ENCODE measurements at regions not wholly inside any gene's neighbourhood (a gene's known extent, or its start where the extent isn't known, plus 50 kb on each side); places are given as distances from the start of the nearest gene placed in this dataset.

DNA sequence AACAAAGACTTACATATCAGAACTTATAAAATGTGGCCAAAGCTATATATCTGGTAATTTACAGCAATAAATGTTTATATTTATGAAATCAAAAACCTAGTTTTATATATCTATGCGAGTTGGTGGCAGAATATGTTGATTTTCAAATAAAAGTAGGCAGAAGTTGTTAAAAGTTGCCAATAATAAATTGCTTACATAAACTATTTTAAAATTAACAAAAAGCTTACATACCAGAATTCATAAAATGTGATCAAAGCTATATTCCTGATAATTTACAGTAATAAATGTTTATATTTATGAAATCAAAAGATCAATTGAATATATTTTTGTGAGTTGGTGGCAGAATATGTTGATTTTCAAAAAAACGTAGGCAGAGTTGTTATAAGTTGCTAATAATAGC, 451.8 kb upstream of the KHDRBS2 start:
- FAIRE-seq, result no peak
- peaks cover 3% of the 10 kb centered on the region for H3K9me3 ChIP-seq (replicated peaks; ENCODE audit: control insufficient read depth, insufficient read depth, low read length)
- intact Hi-C loops (cut with micrococcal nuclease), result no loop called here
- TF ChIP-seq GATA2 (IDR thresholded peaks at IDR 0.05; ENCODE audit: insufficient read depth, insufficient read length, low read depth, low read length) (no peak), JUN (IDR thresholded peaks at IDR 0.05; ENCODE audit: borderline replicate concordance, insufficient read depth, insufficient read length, low read depth) (no peak), POLR2A (IDR thresholded peaks at IDR 0.05; ENCODE audit: low read depth, low read length) (no peak), MYC (IDR thresholded peaks at IDR 0.05; ENCODE audit: low read depth, low read length) (no peak), EZH2 (IDR thresholded peaks at IDR 0.05; ENCODE audit: borderline replicate concordance, low read depth, low read length, severe bottlenecking) (no peak), CTCF (IDR thresholded peaks at IDR 0.05; ENCODE audit: extremely low read depth in 1 of 2, insufficient read depth in 1 of 2, low read depth in 1 of 2, low read length in 2 of 2) (no peak), FOS (IDR thresholded peaks at IDR 0.05; ENCODE audit: borderline replicate concordance, insufficient read depth, low read length) (no peak)
- H3K9ac ChIP-seq (replicated peaks; ENCODE audit: extremely low read depth, insufficient read depth, low read length), result no peak overlapping the region
- ChIA-PET CTCF (no interaction called here), POLR2A (no interaction called here)
- H3K27me3 ChIP-seq (ENCODE audit: control insufficient read depth in 2 of 2, insufficient read depth in 2 of 2, low read length in 2 of 2), result no peaks in the 10 kb centered on the region
- no peaks in the 10 kb centered on the region for H3K9me1 ChIP-seq (replicated peaks; ENCODE audit: control insufficient read depth, extremely low read depth, insufficient read depth, low read length)
- H3K4me1 ChIP-seq (ENCODE audit: control insufficient read depth, extremely low read depth, insufficient read depth, low read length), result no peaks in the 10 kb centered on the region
- no peaks in the 10 kb centered on the region for H3K79me2 ChIP-seq (ENCODE audit: control insufficient read depth, insufficient read depth, low read length)
- H3K27ac ChIP-seq (ENCODE audit: insufficient read depth, low read depth, low read length), result no peak overlapping the region
- no peaks in the 10 kb centered on the region for H4K20me1 ChIP-seq (replicated peaks; ENCODE audit: control insufficient read depth, extremely low read depth, insufficient read depth, low read length)
- BruUV-seq (replicated peaks), result no TSS peak
- H2AFZ ChIP-seq (ENCODE audit: low read depth, low read length), result no peak overlapping the region
- DNase-seq (ENCODE audit: low read depth, low spot score), result no peak
- no peak overlapping the region for H3K4me2 ChIP-seq (ENCODE audit: insufficient read depth, low read length)
- H3K36me3 ChIP-seq (ENCODE audit: control insufficient read depth in 2 of 2, extremely low read depth in 1 of 2, insufficient read depth in 2 of 2, low read length in 2 of 2), result no peaks in the 10 kb centered on the region
- dilution Hi-C loops (cut with MboI; ENCODE audit: extremely low pct_ligation_motif_present, low sequenced_read_pairs), result no loop called here
- H3K4me3 ChIP-seq (replicated peaks in 1 of 3; ENCODE audit: insufficient read depth in 1 of 3, low read depth in 1 of 3, low read length in 3 of 3), result no peak overlapping the region

- ChIA-PET POLR2A (no interaction called here), CTCF (no interaction called here)
- Histone ChIP-seq H3K27me3 (ENCODE audit: control insufficient read depth in 2 of 2, insufficient read depth in 2 of 2, low read length in 2 of 2) (no peaks in the 10 kb centered on the region), H2AFZ (ENCODE audit: low read depth, low read length) (no peak overlapping the region), H3K4me3 (replicated peaks in 1 of 3; ENCODE audit: insufficient read depth in 1 of 3, low read depth in 1 of 3, low read length in 3 of 3) (no peak overlapping the region), H3K9me3 (replicated peaks; ENCODE audit: control insufficient read depth, insufficient read depth, low read length) (peaks cover 1% of the 10 kb centered on the region), H3K79me2 (ENCODE audit: control insufficient read depth, insufficient read depth, low read length) (no peaks in the 10 kb centered on the region), H3K4me1 (ENCODE audit: control insufficient read depth, extremely low read depth, insufficient read depth, low read length) (no peaks in the 10 kb centered on the region), H3K9me1 (replicated peaks; ENCODE audit: control insufficient read depth, extremely low read depth, insufficient read depth, low read length) (no peaks in the 10 kb centered on the region), H4K20me1 (replicated peaks; ENCODE audit: control insufficient read depth, extremely low read depth, insufficient read depth, low read length) (no peaks in the 10 kb centered on the region), H3K36me3 (ENCODE audit: control insufficient read depth in 2 of 2, extremely low read depth in 1 of 2, insufficient read depth in 2 of 2, low read length in 2 of 2) (no peaks in the 10 kb centered on the region), H3K4me2 (ENCODE audit: insufficient read depth, low read length) (no peak overlapping the region), H3K9ac (replicated peaks; ENCODE audit: extremely low read depth, insufficient read depth, low read length) (no peak overlapping the region), H3K27ac (ENCODE audit: insufficient read depth, low read depth, low read length) (no peak overlapping the region)
- intact Hi-C loops (cut with micrococcal nuclease) (no loop called here), dilution Hi-C loops (cut with MboI; ENCODE audit: extremely low pct_ligation_motif_present, low sequenced_read_pairs) (no loop called here)
- DNase-seq (ENCODE audit: low read depth, low spot score) (no peak), FAIRE-seq (no peak)
- no TSS peak for BruUV-seq (replicated peaks)
- TF ChIP-seq MYC (IDR thresholded peaks at IDR 0.05; ENCODE audit: low read depth, low read length) (no peak), EZH2 (IDR thresholded peaks at IDR 0.05; ENCODE audit: borderline replicate concordance, low read depth, low read length, severe bottlenecking) (no peak), JUN (IDR thresholded peaks at IDR 0.05; ENCODE audit: borderline replicate concordance, insufficient read depth, insufficient read length, low read depth) (no peak), POLR2A (IDR thresholded peaks at IDR 0.05; ENCODE audit: low read depth, low read length) (no peak), POLR2AphosphoS5 (IDR thresholded peaks at IDR 0.05; ENCODE audit: insufficient read depth, low read depth, low read length) (no peak), FOS (IDR thresholded peaks at IDR 0.05; ENCODE audit: borderline replicate concordance, insufficient read depth, low read length) (no peak), GATA2 (IDR thresholded peaks at IDR 0.05; ENCODE audit: insufficient read depth, insufficient read length, low read depth, low read length) (no peak)
- TF ChIP-seq, protein P1, sequence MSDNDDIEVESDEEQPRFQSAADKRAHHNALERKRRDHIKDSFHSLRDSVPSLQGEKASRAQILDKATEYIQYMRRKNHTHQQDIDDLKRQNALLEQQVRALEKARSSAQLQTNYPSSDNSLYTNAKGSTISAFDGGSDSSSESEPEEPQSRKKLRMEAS (IDR thresholded peaks at IDR 0.05; ENCODE audit: insufficient read depth, insufficient read length), result no peak
Observed at GRCh38 chr6:62721408-62721807, 435.4 kb upstream of the KHDRBS2 start.
